SK-N-SH treated with all-trans-retinoic acid at 6 μM for 48 hours (cell line): ENCODE measurements at regions not wholly inside any gene's neighbourhood (a gene's known extent, or its start where the extent isn't known, plus 50 kb on each side); places are given as distances from the start of the nearest gene placed in this dataset.

Experiments used
- ATAC-seq: fragments of 200-7000 bp; cut with Tn5 transposase; 3 replicates; pipeline ENCODE4 v1.9.1; 2020; ENCODE audit warnings: mild to moderate bottlenecking, moderate library complexity
- ARNTL ChIP-seq: fragments of 450-650 bp; formaldehyde crosslinking; IDR thresholded peaks from 2 replicates; pipeline ENCODE4 v1.5.0; 2020; ENCODE audit warnings: low read depth, mild to moderate bottlenecking, moderate library complexity, borderline replicate concordance
- BACH2 ChIP-seq: fragments of 250-450 bp; sonication (Bioruptor Pico); IDR thresholded peaks from 2 replicates; pipeline ENCODE4 v1.9.0; 2021; ENCODE audit warnings: mild to moderate bottlenecking, borderline replicate concordance
- CREB5 ChIP-seq: fragments of 250-450 bp; sonication (Bioruptor Pico); IDR thresholded peaks from 2 replicates; pipeline ENCODE4 v1.5.1; 2020; ENCODE audit warnings: low read depth, mild to moderate bottlenecking, moderate library complexity
- CSRNP3 ChIP-seq: fragments of 250-450 bp; sonication (Bioruptor Pico); IDR thresholded peaks from 2 replicates; pipeline ENCODE4 v1.5.1; 2021; ENCODE audit warnings: mild to moderate bottlenecking, moderate library complexity
- ESRRG ChIP-seq: fragments of 250-450 bp; sonication (Bioruptor Pico); IDR thresholded peaks from 2 replicates; pipeline ENCODE4 v1.6.1; 2021; ENCODE audit warnings: mild to moderate bottlenecking
- GLIS3 ChIP-seq: fragments of 250-450 bp; sonication (Bioruptor Pico); IDR thresholded peaks from 2 replicates; pipeline ENCODE4 v1.5.0; 2020; ENCODE audit warnings: mild to moderate bottlenecking, moderate library complexity
- OSR1 ChIP-seq: fragments of 250-450 bp; sonication (Bioruptor Pico); IDR thresholded peaks from 2 replicates; pipeline ENCODE4 v1.8.0; 2022; ENCODE audit warnings: moderate library complexity, mild to moderate bottlenecking, inconsistent platforms
- PATZ1 ChIP-seq: fragments of 250-450 bp; sonication (Bioruptor Pico); IDR thresholded peaks from 2 replicates; pipeline ENCODE4 v1.8.0; 2020; ENCODE audit warnings: mild to moderate bottlenecking, moderate library complexity, borderline replicate concordance
- POU6F1 ChIP-seq: fragments of 250-450 bp; sonication (Bioruptor Pico); IDR thresholded peaks from 2 replicates; pipeline ENCODE4 v1.8.0; 2021; ENCODE audit warnings: low read depth, mild to moderate bottlenecking, moderate library complexity, borderline replicate concordance
- PPARA ChIP-seq: fragments of 250-450 bp; sonication (Bioruptor Pico); IDR thresholded peaks from 2 replicates; pipeline ENCODE4 v1.5.0; 2020; ENCODE audit warnings: mild to moderate bottlenecking, borderline replicate concordance
- RARB ChIP-seq: fragments of 250-450 bp; sonication (Bioruptor Pico); IDR thresholded peaks from 2 replicates; pipeline ENCODE4 v1.8.0; 2021; ENCODE audit warnings: mild to moderate bottlenecking, moderate library complexity
- TCF4 ChIP-seq: fragments of 250-450 bp; sonication (Bioruptor Pico); IDR thresholded peaks from 2 replicates; pipeline ENCODE4 v1.8.0; 2021; ENCODE audit warnings: mild to moderate bottlenecking, moderate library complexity, borderline replicate concordance
- TOX ChIP-seq: fragments of 250-450 bp; sonication (Bioruptor Pico); IDR thresholded peaks from 2 replicates; pipeline ENCODE4 v1.8.0; 2021; ENCODE audit warnings: mild to moderate bottlenecking, moderate library complexity, borderline replicate concordance
- TSHZ2 ChIP-seq: fragments of 250-450 bp; sonication (Bioruptor Pico); IDR thresholded peaks from 2 replicates; pipeline ENCODE4 v1.5.0; 2020; ENCODE audit warnings: mild to moderate bottlenecking, moderate library complexity
- ZC3H10 ChIP-seq: fragments of 250-450 bp; sonication (Bioruptor Pico); IDR thresholded peaks from 2 replicates; pipeline ENCODE4 v1.5.1; 2021; ENCODE audit warnings: mild to moderate bottlenecking, moderate library complexity
- ZFP3 ChIP-seq: fragments of 250-450 bp; sonication (Bioruptor Pico); IDR thresholded peaks from 2 replicates; pipeline ENCODE4 v1.5.0; 2020; ENCODE audit warnings: mild to moderate bottlenecking, moderate library complexity
- ZFP30 ChIP-seq: fragments of 450-650 bp; formaldehyde crosslinking; IDR thresholded peaks from 2 replicates; pipeline ENCODE4 v1.5.0; 2022; ENCODE audit warnings: mild to moderate bottlenecking, moderate library complexity
- ZNF565 ChIP-seq: fragments of 450-650 bp; formaldehyde crosslinking; conservative IDR thresholded peaks from 2 replicates; pipeline ENCODE4 v1.5.0; 2020; ENCODE audit warnings: low read depth, mild to moderate bottlenecking, moderate library complexity
- ZNF70 ChIP-seq: fragments of 450-650 bp; formaldehyde crosslinking; IDR thresholded peaks from 2 replicates; pipeline ENCODE4 v1.5.0; 2020; ENCODE audit warnings: mild to moderate bottlenecking, moderate library complexity
- ZNF8 ChIP-seq: fragments of 450-650 bp; formaldehyde crosslinking; IDR thresholded peaks from 2 replicates; pipeline ENCODE4 v1.5.0; 2020; ENCODE audit warnings: mild to moderate bottlenecking, moderate library complexity

- TF ChIP-seq POU6F1 (CRISPR knock-in tag) (no peak), CSRNP3 (CRISPR knock-in tag) (no peak), TCF4 (CRISPR knock-in tag) (no peak), PPARA (CRISPR knock-in tag) (no peak), ZC3H10 (CRISPR knock-in tag) (no peak), TOX (CRISPR knock-in tag) (no peak), ZNF70 (no peak), ESRRG (no peak), ZNF565 (CRISPR knock-in tag) (no peak), RARB (CRISPR knock-in tag) (no peak), OSR1 (CRISPR knock-in tag) (no peak), ARNTL (CRISPR knock-in tag) (no peak), GLIS3 (CRISPR knock-in tag) (no peak), CREB5 (CRISPR knock-in tag) (no peak), ZFP3 (no peak), BACH2 (CRISPR knock-in tag) (no peak), ZNF8 (no peak)
- ATAC-seq = no peak
Observed at GRCh38 chr16:26877421-26877820, 189.3 kb upstream of the C16orf82 start.

GRCh38 chr16:26885674-26886073 lies 181.1 kb upstream of the C16orf82 start:
- TF ChIP-seq PATZ1 (no peak), TSHZ2 (CRISPR knock-in tag) (no peak), RARB (CRISPR knock-in tag) (no peak), ZNF8 (no peak), ZNF565 (CRISPR knock-in tag) (no peak), ZFP3 (no peak), ZFP30 (no peak), CREB5 (CRISPR knock-in tag) (no peak), TCF4 (CRISPR knock-in tag) (no peak), ARNTL (CRISPR knock-in tag) (no peak), GLIS3 (CRISPR knock-in tag) (no peak), POU6F1 (CRISPR knock-in tag) (no peak)
- no peak for ATAC-seq
